Suprapubic skin (tissue), 3 donors: ENCODE measurements at regions not wholly inside any gene's neighbourhood (a gene's known extent, or its start where the extent isn't known, plus 50 kb on each side); places are given as distances from the start of the nearest gene placed in this dataset.

ENCODE experiments used
- CTCF ChIP-seq, 2 donors: fragments of 200-600 bp in 1 of 2; fragments of 450-650 bp in 1 of 2; sonication (generic) in 1 of 2; IDR thresholded peaks; one replicate each; pipeline ENCODE4 v1.5.1; 2016 to 2019; ENCODE audit warnings: antibody characterized with exemption in 2 of 2, mild to moderate bottlenecking in 1 of 2, moderate library complexity in 1 of 2
- POLR2A ChIP-seq, 2 donors: fragments of 450-650 bp; IDR thresholded peaks; one replicate each; pipeline ENCODE4 v1.6.1; 2017; ENCODE audit warnings: antibody characterized with exemption in 2 of 2, mild to moderate bottlenecking in 2 of 2, moderate library complexity in 2 of 2

GRCh38 chr5:104498281-104498680, 935.7 kb upstream of the NUDT12 start:
- no peak for TF ChIP-seq CTCF (IDR thresholded peaks at IDR 0.05)
- TF ChIP-seq POLR2A (IDR thresholded peaks at IDR 0.05) = no peak
